ENCODE measurements at regions not wholly inside any gene's neighbourhood (a gene's known extent, or its start where the extent isn't known, plus 50 kb on each side); places are given as distances from the start of the nearest gene placed in this dataset.

DNA sequence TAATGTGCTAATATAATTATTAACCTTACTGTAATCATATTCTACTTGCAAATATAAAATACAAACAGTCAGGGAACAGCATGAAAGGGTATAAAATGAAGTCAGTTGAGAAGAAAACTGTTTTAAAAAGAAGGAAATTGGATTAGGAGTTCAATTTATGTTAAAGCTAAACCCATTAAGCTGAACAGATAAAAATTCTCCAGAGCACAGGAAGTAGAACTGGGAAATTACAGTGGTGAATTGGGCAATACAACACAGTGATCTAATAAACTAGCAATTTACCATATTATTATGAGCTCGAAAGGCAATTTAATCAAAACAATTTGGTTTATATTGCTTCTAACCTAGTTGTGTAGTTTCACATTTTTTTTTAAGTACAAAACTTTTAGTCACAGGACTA lies 407.4 kb upstream of the RGS17 start:
- ChIA-PET CTCF (no interaction called here), POLR2A (no interaction called here)
- H3K9me3 Mint-ChIP-seq: no peaks in the 10 kb centered on the region
- intact Hi-C loops (cut with micrococcal nuclease): no loop called here
- H3K27me3 Mint-ChIP-seq: no peaks in the 10 kb centered on the region
- TF ChIP-seq, protein P1, sequence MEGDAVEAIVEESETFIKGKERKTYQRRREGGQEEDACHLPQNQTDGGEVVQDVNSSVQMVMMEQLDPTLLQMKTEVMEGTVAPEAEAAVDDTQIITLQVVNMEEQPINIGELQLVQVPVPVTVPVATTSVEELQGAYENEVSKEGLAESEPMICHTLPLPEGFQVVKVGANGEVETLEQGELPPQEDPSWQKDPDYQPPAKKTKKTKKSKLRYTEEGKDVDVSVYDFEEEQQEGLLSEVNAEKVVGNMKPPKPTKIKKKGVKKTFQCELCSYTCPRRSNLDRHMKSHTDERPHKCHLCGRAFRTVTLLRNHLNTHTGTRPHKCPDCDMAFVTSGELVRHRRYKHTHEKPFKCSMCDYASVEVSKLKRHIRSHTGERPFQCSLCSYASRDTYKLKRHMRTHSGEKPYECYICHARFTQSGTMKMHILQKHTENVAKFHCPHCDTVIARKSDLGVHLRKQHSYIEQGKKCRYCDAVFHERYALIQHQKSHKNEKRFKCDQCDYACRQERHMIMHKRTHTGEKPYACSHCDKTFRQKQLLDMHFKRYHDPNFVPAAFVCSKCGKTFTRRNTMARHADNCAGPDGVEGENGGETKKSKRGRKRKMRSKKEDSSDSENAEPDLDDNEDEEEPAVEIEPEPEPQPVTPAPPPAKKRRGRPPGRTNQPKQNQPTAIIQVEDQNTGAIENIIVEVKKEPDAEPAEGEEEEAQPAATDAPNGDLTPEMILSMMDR (IDR thresholded peaks at IDR 0.05): no peak
- no peak overlapping the region for H3K4me3 Mint-ChIP-seq
- ATAC-seq (ENCODE audit: low read depth): no peak
- H3K27ac Mint-ChIP-seq: no peak overlapping the region
- H3K36me3 Mint-ChIP-seq (ENCODE audit: low read depth): no peaks in the 10 kb centered on the region
- no peak for DNase-seq
- no peaks in the 10 kb centered on the region for H3K4me1 Mint-ChIP-seq

DNA sequence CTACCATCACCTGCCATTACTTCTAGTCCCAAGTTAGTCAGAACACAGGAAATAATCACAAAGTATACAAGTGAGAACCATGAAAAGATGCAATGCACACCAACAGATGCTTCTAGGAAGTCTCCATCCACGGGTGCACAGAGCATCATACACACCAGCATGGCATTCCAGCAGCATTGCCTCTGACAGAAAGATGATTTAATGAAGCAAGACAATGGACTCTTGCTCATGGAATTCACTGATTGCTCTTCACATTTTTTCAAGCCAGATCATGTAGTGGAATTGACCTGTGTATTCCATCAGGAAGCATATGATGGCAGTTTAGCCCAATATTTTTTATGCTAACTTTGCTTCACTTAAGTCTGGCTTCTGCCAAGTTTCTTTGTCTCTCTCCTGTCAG lies 406.3 kb upstream of the RGS17 start:
- no peak for DNase-seq
- TF ChIP-seq, protein P1 (IDR thresholded peaks at IDR 0.05): no peak
- H3K9me3 Mint-ChIP-seq: no peaks in the 10 kb centered on the region
- H3K4me3 Mint-ChIP-seq: no peak overlapping the region
- no peak for ATAC-seq (ENCODE audit: low read depth)
- H3K36me3 Mint-ChIP-seq (ENCODE audit: low read depth): no peaks in the 10 kb centered on the region
- intact Hi-C loops (cut with micrococcal nuclease): no loop called here
- H3K4me1 Mint-ChIP-seq: no peaks in the 10 kb centered on the region
- CTCF ChIA-PET: no interaction called here
- POLR2A ChIA-PET: no interaction called here
- H3K27me3 Mint-ChIP-seq: no peaks in the 10 kb centered on the region
- H3K27ac Mint-ChIP-seq: no peak overlapping the region

- ChIA-PET CTCF (no interaction called here), POLR2A (no interaction called here)
- TF ChIP-seq, protein P1 (IDR thresholded peaks at IDR 0.05): no peak
- no peak for ATAC-seq (ENCODE audit: low read depth)
- no peak for DNase-seq
- Mint-ChIP-seq H3K36me3 (ENCODE audit: low read depth) (no peaks in the 10 kb centered on the region), H3K27ac (no peak overlapping the region), H3K27me3 (no peaks in the 10 kb centered on the region), H3K4me3 (no peak overlapping the region), H3K4me1 (no peaks in the 10 kb centered on the region), H3K9me3 (peaks cover 7% of the 10 kb centered on the region)
- intact Hi-C loops (cut with micrococcal nuclease): no loop called here
Measured at GRCh38 chr6:153526479-153526878, 395.4 kb upstream of the RGS17 start.

DNA sequence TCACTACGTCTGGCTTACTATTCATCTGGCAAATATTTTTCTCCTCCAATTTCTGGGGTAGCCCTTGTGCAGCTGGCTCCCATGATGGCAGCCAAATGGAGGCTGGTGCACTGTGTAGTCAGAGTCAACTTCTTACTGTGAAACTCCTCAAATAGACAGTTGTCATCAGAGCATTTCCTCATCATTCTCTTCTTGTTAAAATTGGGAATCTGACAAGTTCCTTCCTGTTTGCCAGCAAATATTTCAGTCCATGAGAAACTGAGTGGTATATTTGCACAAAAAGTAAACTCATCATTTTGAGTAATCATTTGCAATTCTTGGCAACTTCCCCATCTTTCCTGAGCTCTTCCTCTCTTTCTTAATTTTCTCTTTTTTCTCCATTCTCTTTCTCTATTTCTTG lies 394.9 kb upstream of the RGS17 start:
- Mint-ChIP-seq H3K27me3 (no peaks in the 10 kb centered on the region), H3K4me1 (no peaks in the 10 kb centered on the region), H3K27ac (no peak overlapping the region), H3K4me3 (no peak overlapping the region), H3K36me3 (ENCODE audit: low read depth) (no peaks in the 10 kb centered on the region), H3K9me3 (peaks cover 2% of the 10 kb centered on the region)
- ChIA-PET POLR2A (no interaction called here), CTCF (no interaction called here)
- TF ChIP-seq, protein P1 (IDR thresholded peaks at IDR 0.05): no peak
- ATAC-seq (ENCODE audit: low read depth) (no peak), DNase-seq (no peak)
- intact Hi-C loops (cut with micrococcal nuclease): no loop called here

DNA sequence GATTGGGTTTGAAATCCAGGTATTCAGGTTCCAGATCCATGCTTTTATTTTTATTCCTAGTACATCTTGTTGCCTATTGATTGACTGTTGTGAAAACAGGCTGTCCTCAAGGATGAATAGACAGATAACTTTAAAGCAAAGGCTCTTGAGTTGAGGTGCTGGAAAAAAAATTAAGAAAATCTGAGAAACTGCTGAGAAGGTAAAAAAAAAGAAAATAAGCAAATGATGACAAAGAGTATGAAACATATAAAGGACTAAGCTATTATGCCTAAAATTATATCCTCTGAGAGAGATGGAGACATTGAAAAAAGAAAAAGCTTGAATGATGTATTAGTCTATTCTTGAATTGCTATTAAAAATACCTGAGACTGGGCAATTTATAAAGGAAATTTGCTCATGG lies 392.3 kb upstream of the RGS17 start:
- Mint-ChIP-seq H3K36me3 (ENCODE audit: low read depth) (no peaks in the 10 kb centered on the region), H3K4me1 (no peaks in the 10 kb centered on the region), H3K27ac (no peak overlapping the region), H3K9me3 (peaks cover 3% of the 10 kb centered on the region), H3K27me3 (no peaks in the 10 kb centered on the region), H3K4me3 (no peak overlapping the region)
- TF ChIP-seq, protein P1 (IDR thresholded peaks at IDR 0.05): no peak
- CTCF ChIA-PET: no interaction called here
- POLR2A ChIA-PET: no interaction called here
- ATAC-seq (ENCODE audit: low read depth): no peak
- no peak for DNase-seq
- intact Hi-C loops (cut with micrococcal nuclease): no loop called here
